GM21381 (cell line): ENCODE measurements at regions not wholly inside any gene's neighbourhood (a gene's known extent, or its start where the extent isn't known, plus 50 kb on each side); places are given as distances from the start of the nearest gene placed in this dataset.
"Not testable (repeated sequence)": the region's sequence is repeated elsewhere in the genome, so short reads cannot be mapped to it uniquely, and the experiment has no call there.

Experiments
- ATAC-seq: cut with Tn5 transposase; IDR thresholded peaks from one replicate; pipeline ENCODE4 v1.9.1; 2021; ENCODE audit warnings: mild to moderate bottlenecking, moderate library complexity; ENCODE audit not compliant: unreplicated experiment

GRCh38 chrX:1140236-1140681 is 72.2 kb downstream of the CRLF2 start:
- ATAC-seq = no peak

DNA sequence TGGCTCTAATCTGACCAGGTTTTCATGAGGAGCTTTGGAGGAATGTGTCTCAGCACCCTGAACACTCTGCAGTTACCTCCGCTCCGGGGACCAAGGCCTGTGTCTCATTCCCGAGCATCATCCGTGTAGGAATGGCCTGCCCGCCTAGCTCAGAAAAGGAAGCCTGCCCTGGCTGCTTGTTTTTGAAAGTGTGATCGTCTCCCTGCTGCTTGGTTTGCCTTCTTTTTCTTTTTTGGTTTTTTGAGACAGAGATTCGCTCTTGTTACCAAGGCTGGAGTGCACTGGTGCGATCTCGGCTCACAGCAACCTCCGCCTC is 73.3 kb downstream of the CRLF2 start:
- no peak for ATAC-seq

GRCh38 chrX:1138476-1139184 is 73.8 kb downstream of the CRLF2 start:
- no peak for ATAC-seq

DNA sequence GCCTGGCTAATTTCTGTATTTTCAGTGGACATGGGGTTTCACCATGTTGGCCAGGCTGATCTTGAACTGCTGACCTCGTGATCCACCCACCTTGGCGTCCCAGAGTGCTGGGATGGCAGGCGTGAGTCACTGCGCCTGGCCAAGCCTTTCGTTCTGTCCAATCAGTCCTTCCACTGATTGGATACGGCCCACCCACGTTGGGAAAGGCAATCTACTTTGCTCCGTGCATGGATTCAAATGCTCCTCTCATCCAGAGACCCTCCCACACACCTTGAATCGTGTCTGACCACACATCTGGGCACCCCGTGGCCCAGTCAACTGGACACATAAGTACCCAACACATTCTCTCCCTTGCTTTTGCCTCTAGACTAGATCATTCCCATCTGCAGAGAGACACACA is 74.9 kb downstream of the CRLF2 start:
- no peak for ATAC-seq

GRCh38 chrX:1136582-1136981 is 75.9 kb downstream of the CRLF2 start:
- ATAC-seq = not testable (repeated sequence)

DNA sequence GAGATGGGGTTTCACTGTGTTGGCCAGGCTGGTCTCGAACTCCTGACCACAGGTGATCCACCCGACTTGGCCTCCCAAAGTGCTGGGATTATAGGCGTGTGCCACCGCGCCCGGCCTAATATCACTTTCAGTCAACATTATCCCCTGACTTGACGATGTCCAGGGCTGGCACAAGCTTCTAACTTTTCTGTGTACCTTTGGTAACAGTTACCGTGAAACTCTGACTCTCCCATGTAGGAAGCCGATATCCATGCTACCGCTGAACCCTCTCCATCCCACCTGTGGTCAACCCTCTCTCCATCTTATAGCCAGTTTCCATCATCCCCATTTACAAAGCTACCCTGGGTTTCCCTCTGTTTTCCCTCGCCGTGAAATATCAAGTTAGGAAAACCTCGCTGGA is 77.5 kb downstream of the CRLF2 start:
- no peak for ATAC-seq

DNA sequence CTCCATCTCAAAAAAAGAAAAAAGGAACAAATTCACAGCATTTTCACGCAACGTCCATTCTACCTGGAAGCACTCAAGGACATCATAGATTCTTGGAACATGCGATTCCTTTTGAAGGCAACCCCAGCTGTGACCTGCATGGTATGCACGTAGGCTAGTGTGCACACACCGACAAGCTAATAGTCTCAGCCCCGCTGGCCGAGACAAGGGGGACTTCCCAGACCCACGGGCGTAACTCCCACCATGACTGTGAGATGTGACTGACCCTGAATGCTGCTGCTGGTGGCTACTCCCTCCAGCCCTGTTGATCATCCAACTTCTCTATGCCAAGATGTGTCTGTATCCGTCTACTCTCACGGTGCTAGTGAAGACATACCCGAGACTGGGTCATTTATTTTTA is 78.3 kb downstream of the CRLF2 start:
- no peak for ATAC-seq

DNA sequence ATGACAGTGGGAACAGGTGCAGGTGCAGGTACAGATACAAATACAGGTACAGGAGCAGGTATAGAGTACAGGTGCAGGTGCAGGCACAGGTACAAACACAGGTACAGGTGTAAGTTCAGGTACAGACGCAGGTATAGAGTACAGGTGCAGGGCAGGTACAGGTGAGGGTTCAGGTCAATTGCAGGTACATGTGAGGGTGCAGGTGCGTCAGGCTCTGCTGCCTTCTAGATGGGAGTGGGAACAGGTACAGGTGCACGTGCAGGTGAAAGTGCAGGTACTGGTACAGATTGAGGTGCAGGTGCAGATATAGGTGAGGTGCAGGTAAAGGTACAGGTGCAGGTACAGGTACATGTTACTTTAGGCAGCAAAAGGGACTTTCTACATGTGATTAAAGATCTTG is 85.7 kb downstream of the CRLF2 start:
- ATAC-seq = no peak

DNA sequence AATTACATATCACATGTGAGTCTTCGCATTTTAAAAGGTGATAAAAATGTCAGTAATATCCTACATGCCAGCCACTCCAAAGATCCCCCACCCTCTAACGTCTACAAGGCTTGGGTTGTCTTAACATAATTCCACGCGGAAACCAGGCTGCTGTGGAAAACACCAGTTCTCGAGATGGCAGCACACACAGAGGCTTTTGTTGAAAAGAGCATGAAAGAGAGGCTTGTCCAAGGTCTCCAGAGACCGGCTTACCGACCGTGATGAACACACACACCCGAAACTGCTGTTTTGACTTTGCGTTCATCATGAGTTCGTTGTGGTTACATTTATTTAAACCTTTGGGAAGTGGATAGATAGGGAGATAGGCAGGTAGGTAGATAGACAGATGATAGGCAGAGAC is 87.9 kb downstream of the CRLF2 start:
- no peak for ATAC-seq

DNA sequence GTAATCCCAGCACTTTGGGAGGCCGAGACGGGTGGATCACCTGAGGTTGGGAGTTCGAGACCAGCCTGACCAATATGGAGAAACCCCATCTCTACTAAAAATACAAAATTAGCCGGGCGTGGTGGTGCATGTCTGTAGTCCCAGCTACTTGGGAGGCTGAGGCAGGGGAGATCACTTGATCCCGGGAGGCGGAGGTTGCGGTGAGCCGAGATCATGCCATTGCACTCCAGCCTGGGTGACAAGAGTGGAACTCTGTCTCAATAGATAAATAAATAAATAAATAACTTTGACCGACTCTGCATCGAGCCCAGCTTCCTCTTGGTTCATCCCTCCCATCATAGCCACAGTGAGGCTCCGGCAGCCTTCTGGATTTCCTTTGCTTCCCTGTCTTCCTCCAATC is 89.6 kb downstream of the CRLF2 start:
- not testable (repeated sequence) for ATAC-seq

DNA sequence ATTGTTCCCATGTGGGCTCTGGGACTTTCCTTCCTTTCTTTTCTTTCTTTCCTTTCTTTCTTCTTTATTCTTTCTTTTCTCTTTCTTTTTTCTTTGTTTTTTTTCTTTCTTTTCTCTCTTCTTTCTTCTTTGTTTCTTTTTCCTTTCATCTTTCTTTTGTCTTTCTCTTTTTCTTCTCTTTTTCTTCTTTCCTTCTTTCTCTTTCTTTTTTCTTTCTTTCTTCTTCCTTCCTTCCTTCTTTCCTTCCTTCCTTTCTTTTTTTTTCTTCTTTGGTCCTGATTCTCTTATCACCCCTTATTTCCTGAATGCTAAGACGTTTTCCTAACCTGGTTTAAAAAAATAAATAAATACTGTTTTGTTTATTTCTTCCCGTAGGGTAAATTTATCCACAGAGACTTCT is 93.2 kb downstream of the CRLF2 start:
- no peak for ATAC-seq

GRCh38 chrX:1118572-1119199 is 93.8 kb downstream of the CRLF2 start:
- ATAC-seq = no peak

DNA sequence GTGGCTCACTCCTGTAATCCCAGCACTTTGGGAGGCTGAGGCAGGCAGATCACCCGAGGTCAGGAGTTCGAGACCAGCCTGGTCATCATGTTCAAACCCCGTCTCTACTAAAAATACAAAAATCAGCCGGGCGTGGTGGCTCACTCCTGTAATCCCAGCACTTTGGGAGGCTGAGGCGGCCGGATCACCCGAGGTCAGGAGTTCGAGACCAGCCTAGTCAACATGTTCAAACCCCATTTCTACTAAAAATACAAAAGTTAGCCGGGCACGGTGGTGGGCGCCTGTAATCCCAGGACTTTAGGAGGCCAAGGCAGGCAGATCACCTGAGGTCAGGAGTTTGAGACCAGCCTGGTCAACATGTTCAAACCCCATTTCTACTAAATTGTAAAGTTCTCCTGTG is 97.0 kb downstream of the CRLF2 start:
- ATAC-seq = not testable (repeated sequence)

GRCh38 chrX:1112321-1112720 is 100.1 kb downstream of the CRLF2 start:
- no peak for ATAC-seq

GRCh38 chrX:1111601-1112300 is 100.7 kb downstream of the CRLF2 start:
- no peak for ATAC-seq

- ATAC-seq = no peak
Measured at GRCh38 chrX:1109580-1110119, 102.8 kb downstream of the CRLF2 start.

DNA sequence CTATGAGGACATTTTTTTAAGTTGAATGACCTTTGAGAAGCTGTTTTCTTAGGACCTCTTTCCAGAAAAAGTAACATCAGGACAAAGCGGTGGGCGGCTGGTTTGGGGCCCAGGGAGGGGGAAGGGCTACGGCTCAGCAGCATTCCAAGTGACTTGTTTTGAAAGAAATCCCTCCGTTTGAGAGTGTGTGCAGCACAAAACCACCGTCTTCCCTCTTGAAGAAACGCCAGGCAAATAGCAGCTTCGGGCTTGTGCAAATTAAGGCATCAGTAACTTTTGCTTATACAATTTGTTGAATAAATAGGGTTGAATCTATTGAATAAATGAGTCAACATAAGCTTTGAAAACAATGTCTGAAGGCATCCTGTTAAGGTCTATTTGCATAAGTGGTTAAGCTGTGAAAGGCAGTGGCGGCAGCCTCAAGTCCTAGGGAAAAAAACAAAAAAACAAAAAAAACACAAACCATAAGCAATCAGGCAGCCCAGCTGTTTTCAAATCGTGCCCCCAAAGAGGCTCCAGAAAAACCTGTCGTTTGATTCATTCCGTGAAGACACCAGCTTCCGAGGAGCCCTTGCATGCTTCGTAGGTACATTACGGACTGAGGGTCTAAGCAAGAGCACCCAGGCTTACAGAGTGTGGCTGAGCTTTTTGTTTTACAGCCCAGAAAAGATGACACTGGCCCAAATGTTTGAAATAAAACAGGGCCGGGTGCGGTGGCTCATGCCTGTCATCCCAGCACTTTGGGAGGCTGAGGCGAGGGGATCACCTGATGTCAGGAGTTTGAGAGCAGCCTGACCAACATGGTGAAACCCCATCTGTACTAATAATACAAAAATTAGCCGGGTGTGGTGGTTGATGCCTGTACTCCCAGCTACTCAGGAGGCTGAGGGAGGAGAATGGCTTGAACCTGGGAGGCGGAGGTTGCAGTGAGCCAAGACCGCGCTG is 103.7 kb downstream of the CRLF2 start:
- no peak for ATAC-seq

DNA sequence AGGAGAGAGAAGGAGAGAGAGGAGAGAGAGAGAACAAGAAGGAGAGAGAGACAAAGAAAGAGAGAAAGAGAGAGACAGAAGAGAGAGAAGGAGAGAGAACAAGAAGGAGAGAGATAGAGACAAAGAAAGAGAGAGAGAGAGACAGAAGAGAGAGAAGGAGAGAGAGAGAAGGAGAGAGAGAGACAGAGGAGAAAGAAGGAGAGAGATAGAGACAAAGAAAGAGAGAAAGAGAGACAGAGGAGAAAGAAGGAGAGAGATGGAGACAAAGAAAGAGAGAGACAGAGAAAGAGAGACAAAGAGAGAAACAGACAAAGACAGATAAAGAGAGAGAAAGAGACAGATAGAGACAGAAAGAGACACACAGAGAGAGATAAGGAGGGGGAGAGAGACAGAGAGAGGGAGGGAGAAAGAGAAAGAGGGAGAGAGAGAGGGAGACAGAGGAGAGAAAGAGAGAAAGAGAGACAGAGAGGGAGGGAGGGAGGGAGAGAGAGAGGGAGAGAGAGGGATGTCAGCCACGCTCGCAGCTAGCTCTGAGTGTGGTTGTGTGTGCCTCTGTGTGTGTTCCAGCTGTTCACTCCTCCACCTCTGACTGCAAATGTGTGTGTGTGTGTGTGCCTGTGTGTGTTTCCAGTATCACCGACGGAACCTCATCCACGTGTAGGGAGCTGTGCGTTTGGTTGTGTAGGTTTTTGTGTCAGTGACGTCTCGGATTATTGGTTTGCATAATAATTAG is 105.8 kb downstream of the CRLF2 start:
- ATAC-seq = no peak

- ATAC-seq = no peak
Measured at GRCh38 chrX:1105671-1106419, 106.6 kb downstream of the CRLF2 start.
